ENCODE measurements at regions not wholly inside any gene's neighbourhood (a gene's known extent, or its start where the extent isn't known, plus 50 kb on each side); places are given as distances from the start of the nearest gene placed in this dataset.

DNA sequence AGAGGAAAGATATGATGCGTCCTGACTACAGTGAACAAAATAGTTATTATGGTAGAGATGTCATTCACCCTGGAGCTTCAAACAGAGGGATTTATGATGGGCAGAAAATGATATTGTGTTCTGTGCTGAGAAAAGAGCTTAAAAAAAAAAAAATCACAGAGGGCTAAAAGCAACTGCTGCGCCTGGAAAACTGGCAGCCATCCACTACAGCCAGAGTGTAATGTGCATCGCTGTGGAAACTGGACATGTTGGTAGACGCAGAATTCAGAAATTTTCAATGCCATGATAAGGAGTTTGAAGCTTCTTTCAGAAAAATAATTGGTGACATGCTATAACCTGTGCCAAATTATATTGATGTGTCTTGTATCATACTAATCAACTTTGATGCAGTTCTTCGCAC is 122.9 kb upstream of the SOX11 start:
- no peak for TF ChIP-seq CTCF (IDR thresholded peaks at IDR 0.05; ENCODE audit: low read depth, low read length, poor library complexity, severe bottlenecking)
- H3K4me2 ChIP-seq (ENCODE audit: low read length): no peak overlapping the region
- H3K4me1 ChIP-seq (ENCODE audit: control insufficient read depth, low read length): no peaks in the 10 kb centered on the region

DNA sequence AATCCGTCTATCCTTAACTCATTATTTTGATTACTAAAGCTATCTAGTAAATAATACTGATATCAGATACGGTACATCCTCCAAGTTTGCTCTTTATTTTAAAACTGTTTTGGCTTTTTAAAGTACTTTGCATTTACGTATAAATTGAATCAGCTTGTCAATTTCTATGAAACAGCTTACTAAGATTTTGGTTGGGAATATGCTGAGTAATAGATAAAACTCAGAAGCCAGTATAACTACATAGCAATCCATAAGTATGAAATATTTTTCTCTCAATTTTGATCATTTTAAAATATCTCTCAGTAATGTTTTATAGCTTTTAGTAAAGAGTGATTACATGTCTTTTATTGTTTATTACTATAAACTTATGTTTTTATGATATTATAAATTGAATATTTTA is 116.2 kb upstream of the SOX11 start:
- H3F3A ChIP-seq (ENCODE audit: control insufficient read depth, insufficient read depth): no peaks in the 10 kb centered on the region
- H4K20me1 ChIP-seq (ENCODE audit: control insufficient read depth, insufficient read depth, low read depth, low read length): no peaks in the 10 kb centered on the region
- H3K27ac ChIP-seq (ENCODE audit: low read depth, low read length): no peak overlapping the region
- no peak overlapping the region for H3K4me2 ChIP-seq (ENCODE audit: low read length)
- TF ChIP-seq CTCF (IDR thresholded peaks at IDR 0.05; ENCODE audit: low read depth, low read length, poor library complexity, severe bottlenecking): no peak
- no peak for TF ChIP-seq EZH2phosphoT487 (IDR thresholded peaks at IDR 0.05; ENCODE audit: borderline replicate concordance, low read length)
- no peaks in the 10 kb centered on the region for H3K79me2 ChIP-seq (ENCODE audit: control insufficient read depth, low read length)
- H3K36me3 ChIP-seq (ENCODE audit: control insufficient read depth, low read length): no peaks in the 10 kb centered on the region
- no peak overlapping the region for H3K4me3 ChIP-seq (ENCODE audit: low read length)
- no peaks in the 10 kb centered on the region for H3K4me1 ChIP-seq (ENCODE audit: control insufficient read depth, low read length)
- no peaks in the 10 kb centered on the region for H3K9me3 ChIP-seq (ENCODE audit: control insufficient read depth, insufficient read depth, low read length)
- H3K9me2 ChIP-seq (replicated peaks; ENCODE audit: control insufficient read depth, low read length): no peaks in the 10 kb centered on the region
- no peaks in the 10 kb centered on the region for H3K27me3 ChIP-seq (ENCODE audit: control insufficient read depth, low read length)

More for the DNA sequence above, 122.9 kb upstream of the SOX11 start:
- Histone ChIP-seq H3F3A (ENCODE audit: control insufficient read depth, insufficient read depth) (no peaks in the 10 kb centered on the region), H3K9me2 (replicated peaks; ENCODE audit: control insufficient read depth, low read length) (no peaks in the 10 kb centered on the region), H4K20me1 (ENCODE audit: control insufficient read depth, insufficient read depth, low read depth, low read length) (no peaks in the 10 kb centered on the region), H3K79me2 (ENCODE audit: control insufficient read depth, low read length) (no peaks in the 10 kb centered on the region), H3K4me3 (ENCODE audit: low read length) (no peak overlapping the region), H3K27me3 (ENCODE audit: control insufficient read depth, low read length) (no peaks in the 10 kb centered on the region), H3K27ac (ENCODE audit: low read depth, low read length) (no peak overlapping the region), H3K36me3 (ENCODE audit: control insufficient read depth, low read length) (no peaks in the 10 kb centered on the region), H3K9me3 (ENCODE audit: control insufficient read depth, insufficient read depth, low read length) (no peaks in the 10 kb centered on the region)

GRCh38 chr2:5587766-5588165 is 104.4 kb upstream of the SOX11 start:
- Histone ChIP-seq H4K20me1 (ENCODE audit: control insufficient read depth, insufficient read depth, low read depth, low read length) (no peaks in the 10 kb centered on the region), H3F3A (ENCODE audit: control insufficient read depth, insufficient read depth) (no peaks in the 10 kb centered on the region), H3K27ac (ENCODE audit: low read depth, low read length) (no peak overlapping the region), H3K4me2 (ENCODE audit: low read length) (no peak overlapping the region), H3K9me2 (replicated peaks; ENCODE audit: control insufficient read depth, low read length) (no peaks in the 10 kb centered on the region), H3K36me3 (ENCODE audit: control insufficient read depth, low read length) (no peaks in the 10 kb centered on the region), H3K27me3 (ENCODE audit: control insufficient read depth, low read length) (no peaks in the 10 kb centered on the region), H3K4me3 (ENCODE audit: low read length) (no peak overlapping the region), H3K79me2 (ENCODE audit: control insufficient read depth, low read length) (no peaks in the 10 kb centered on the region), H3K4me1 (ENCODE audit: control insufficient read depth, low read length) (no peaks in the 10 kb centered on the region), H3K9me3 (ENCODE audit: control insufficient read depth, insufficient read depth, low read length) (no peaks in the 10 kb centered on the region)
- TF ChIP-seq CTCF (IDR thresholded peaks at IDR 0.05; ENCODE audit: low read depth, low read length, poor library complexity, severe bottlenecking): no peak
- no peak for TF ChIP-seq EZH2phosphoT487 (IDR thresholded peaks at IDR 0.05; ENCODE audit: borderline replicate concordance, low read length)

GRCh38 chr2:5588601-5589000 is 103.6 kb upstream of the SOX11 start:
- no peak for TF ChIP-seq EZH2phosphoT487 (IDR thresholded peaks at IDR 0.05; ENCODE audit: borderline replicate concordance, low read length)
- no peak for TF ChIP-seq CTCF (IDR thresholded peaks at IDR 0.05; ENCODE audit: low read depth, low read length, poor library complexity, severe bottlenecking)
- Histone ChIP-seq H3K4me3 (ENCODE audit: low read length) (no peak overlapping the region), H4K20me1 (ENCODE audit: control insufficient read depth, insufficient read depth, low read depth, low read length) (no peaks in the 10 kb centered on the region), H3K27me3 (ENCODE audit: control insufficient read depth, low read length) (no peaks in the 10 kb centered on the region), H3K4me1 (ENCODE audit: control insufficient read depth, low read length) (no peaks in the 10 kb centered on the region), H3F3A (ENCODE audit: control insufficient read depth, insufficient read depth) (no peaks in the 10 kb centered on the region), H3K9me3 (ENCODE audit: control insufficient read depth, insufficient read depth, low read length) (no peaks in the 10 kb centered on the region), H3K4me2 (ENCODE audit: low read length) (no peak overlapping the region), H3K79me2 (ENCODE audit: control insufficient read depth, low read length) (no peaks in the 10 kb centered on the region), H3K36me3 (ENCODE audit: control insufficient read depth, low read length) (no peaks in the 10 kb centered on the region), H3K9me2 (replicated peaks; ENCODE audit: control insufficient read depth, low read length) (no peaks in the 10 kb centered on the region), H3K27ac (ENCODE audit: low read depth, low read length) (no peak overlapping the region)
